HUES48 (cell line): ENCODE measurements at regions not wholly inside any gene's neighbourhood (a gene's known extent, or its start where the extent isn't known, plus 50 kb on each side); places are given as distances from the start of the nearest gene placed in this dataset.
"Not testable (repeated sequence)": the region's sequence is repeated elsewhere in the genome, so short reads cannot be mapped to it uniquely, and the experiment has no call there.

ENCODE experiments used
- H3K27ac ChIP-seq: one replicate; pipeline ENCODE4 v1.7.0; 2013; ENCODE audit warnings: low read depth, low read length, inconsistent platforms
- H3K27me3 ChIP-seq: 2 replicates; pipeline ENCODE4 v1.6.1; 2013; ENCODE audit warnings: mild to moderate bottlenecking, low read length; ENCODE audit not compliant: control insufficient read depth, insufficient read depth
- H3K36me3 ChIP-seq: 2 replicates; pipeline ENCODE4 v1.6.1; 2013; ENCODE audit warnings: low read length; ENCODE audit not compliant: control insufficient read depth, insufficient read depth
- H3K4me1 ChIP-seq: 2 replicates; pipeline ENCODE4 v1.6.1; 2013; ENCODE audit warnings: mild to moderate bottlenecking, low read length; ENCODE audit not compliant: control insufficient read depth, insufficient read depth
- H3K4me3 ChIP-seq: 2 replicates; pipeline ENCODE4 v1.5.1; 2013; ENCODE audit warnings: mild to moderate bottlenecking, low read depth, low read length
- H3K9ac ChIP-seq: 2 replicates; pipeline ENCODE4 v1.6.1; 2013; ENCODE audit warnings: mild to moderate bottlenecking, low read depth, low read length, moderate library complexity
- H3K9me3 ChIP-seq: 2 replicates; pipeline ENCODE4 v1.6.1; 2013; ENCODE audit warnings: low read length; ENCODE audit not compliant: control insufficient read depth, insufficient read depth

GRCh38 chrY:11156846-11157245 is 1544.2 kb upstream of the USP9Y start:
- not testable (repeated sequence) for H3K27me3 ChIP-seq, H3K9me3 ChIP-seq, H3K4me3 ChIP-seq

GRCh38 chrY:11177033-11177432 is 1524.0 kb upstream of the USP9Y start:
- not testable (repeated sequence) for H3K4me1 ChIP-seq, H3K9me3 ChIP-seq, H3K36me3 ChIP-seq, H3K4me3 ChIP-seq, H3K27ac ChIP-seq, H3K9ac ChIP-seq, H3K27me3 ChIP-seq

More at GRCh38 chrY:11156846-11157245, 1544.2 kb upstream of the USP9Y start:
- H3K27ac ChIP-seq, H3K4me1 ChIP-seq, H3K9ac ChIP-seq, H3K36me3 ChIP-seq: not testable (repeated sequence)

- not testable (repeated sequence) for H3K36me3 ChIP-seq, H3K4me3 ChIP-seq, H3K9ac ChIP-seq, H3K4me1 ChIP-seq, H3K9me3 ChIP-seq, H3K27ac ChIP-seq, H3K27me3 ChIP-seq
Observed at GRCh38 chrY:11201133-11201532, 1499.9 kb upstream of the USP9Y start.

GRCh38 chrY:11214851-11215250 is 1486.2 kb upstream of the USP9Y start:
- H3K36me3 ChIP-seq, H3K4me3 ChIP-seq, H3K27me3 ChIP-seq: not testable (repeated sequence)

More at GRCh38 chrY:11214851-11215250, 1486.2 kb upstream of the USP9Y start:
- H3K27ac ChIP-seq, H3K4me1 ChIP-seq, H3K9ac ChIP-seq, H3K9me3 ChIP-seq: not testable (repeated sequence)
